K562 (cell line): ENCODE measurements at regions not wholly inside any gene's neighbourhood (a gene's known extent, or its start where the extent isn't known, plus 50 kb on each side); places are given as distances from the start of the nearest gene placed in this dataset.
"Not testable (repeated sequence)": the region's sequence is repeated elsewhere in the genome, so short reads cannot be mapped to it uniquely, and the experiment has no call there.

Experiments
- L3MBTL2 ChIP-seq: fragments of 450-650 bp; IDR thresholded peaks from 2 replicates; pipeline ENCODE4 v1.6.1; 2016; ENCODE audit warnings: mild to moderate bottlenecking, moderate library complexity
- MYC ChIP-seq, 2 experiments: fragments of 250-450 bp in 1 of 2; sonication (Bioruptor Pico) in 1 of 2; IDR thresholded peaks; 2 replicates each; pipeline versions ENCODE4 v1.5.1 to v1.6.1; 2012 to 2021; ENCODE audit warnings: low read depth in 2 of 2, borderline replicate concordance in 1 of 2, improper control_type of control experiment in 1 of 2, low read length in 1 of 2, mild to moderate bottlenecking in 1 of 2, moderate library complexity in 1 of 2
- NCOA2 ChIP-seq, 2 experiments: fragments of 450-650 bp; IDR thresholded peaks; 2 replicates each; pipeline ENCODE4 v1.6.1; 2018; ENCODE audit warnings: mild to moderate bottlenecking in 2 of 2, moderate library complexity in 1 of 2; ENCODE audit not compliant: partially characterized antibody in 2 of 2
- NONO ChIP-seq, 2 experiments: fragments of 200-400 bp in 1 of 2; fragments of 450-650 bp in 1 of 2; formaldehyde crosslinking in 1 of 2; IDR thresholded peaks; 2 replicates each; pipeline ENCODE4 v1.6.1; 2017; ENCODE audit warnings: low read depth in 2 of 2, mild to moderate bottlenecking in 2 of 2, moderate library complexity in 2 of 2, low read length in 1 of 2
- RAD21 ChIP-seq, 2 experiments: fragments of 250-450 bp in 1 of 2; fragments of 450-650 bp in 1 of 2; sonication (Bioruptor Pico) in 1 of 2; formaldehyde crosslinking in 1 of 2; IDR thresholded peaks in 1 of 2; conservative IDR thresholded peaks in 1 of 2; 2 replicates each; pipeline versions ENCODE4 v1.4.0 to v1.8.0; 2020 to 2022; ENCODE audit warnings: mild to moderate bottlenecking in 2 of 2, moderate library complexity in 1 of 2
- SMAD3 ChIP-seq: fragments of 450-650 bp; formaldehyde crosslinking; conservative IDR thresholded peaks from 2 replicates; pipeline ENCODE4 v1.4.0; 2020; ENCODE audit warnings: mild to moderate bottlenecking
- TEAD4 ChIP-seq, 2 experiments: sonication (generic) in 1 of 2; formaldehyde crosslinking in 1 of 2; IDR thresholded peaks; 2 replicates each; pipeline versions ENCODE4 v1.6.1 to v1.8.0; 2012 to 2022; ENCODE audit warnings: borderline replicate concordance in 1 of 2, inconsistent platforms in 1 of 2, low read length in 1 of 2, mild to moderate bottlenecking in 1 of 2, missing genetic modification reagents in 1 of 2
- ZNF134 ChIP-seq: fragments of 250-450 bp; sonication (Bioruptor Pico); conservative IDR thresholded peaks from 2 replicates; pipeline ENCODE4 v1.4.0; 2020
- ZNF41 ChIP-seq: fragments of 250-450 bp; sonication (Bioruptor Pico); conservative IDR thresholded peaks from 2 replicates; pipeline ENCODE4 v1.4.0; 2020; ENCODE audit warnings: mild to moderate bottlenecking
- ZNF589 ChIP-seq: fragments of 200-800 bp; sonication (Bioruptor generic); IDR thresholded peaks from 2 replicates; pipeline ENCODE4 v1.6.1; 2016; ENCODE audit warnings: low read depth, missing genetic modification characterization, missing compliant biosample characterization
- ZNF766 ChIP-seq: fragments of 200-800 bp; sonication (Bioruptor generic); conservative IDR thresholded peaks from 2 replicates; pipeline ENCODE4 v1.6.1; 2016; ENCODE audit warnings: missing genetic modification characterization, missing compliant biosample characterization
- TF ChIP-seq, protein P1 (sequence below): fragments of 450-650 bp; conservative IDR thresholded peaks from 2 replicates; pipeline ENCODE4 v1.6.1; 2016; ENCODE audit warnings: missing genetic modification characterization, low read depth, mild to moderate bottlenecking, missing compliant biosample characterization, moderate library complexity
- TF ChIP-seq, protein P2 (sequence below): sonication (generic); formaldehyde crosslinking; IDR thresholded peaks from 2 replicates; pipeline ENCODE4 v1.9.0; 2022; ENCODE audit warnings: mild to moderate bottlenecking, missing genetic modification reagents
- TF ChIP-seq, protein P3 (sequence below): sonication (generic); IDR thresholded peaks from 2 replicates; pipeline ENCODE4 v1.6.1; 2016
- TF ChIP-seq, protein P4 (sequence below): fragments of 450-650 bp; IDR thresholded peaks from 2 replicates; pipeline ENCODE4 v1.6.1; 2016
- TF ChIP-seq, protein P5 (sequence below), 2 experiments: fragments of 450-650 bp; IDR thresholded peaks; 2 replicates each; pipeline ENCODE4 v1.6.1; 2018; ENCODE audit warnings: mild to moderate bottlenecking in 2 of 2, low read depth in 1 of 2; ENCODE audit not compliant: partially characterized antibody in 2 of 2

DNA sequence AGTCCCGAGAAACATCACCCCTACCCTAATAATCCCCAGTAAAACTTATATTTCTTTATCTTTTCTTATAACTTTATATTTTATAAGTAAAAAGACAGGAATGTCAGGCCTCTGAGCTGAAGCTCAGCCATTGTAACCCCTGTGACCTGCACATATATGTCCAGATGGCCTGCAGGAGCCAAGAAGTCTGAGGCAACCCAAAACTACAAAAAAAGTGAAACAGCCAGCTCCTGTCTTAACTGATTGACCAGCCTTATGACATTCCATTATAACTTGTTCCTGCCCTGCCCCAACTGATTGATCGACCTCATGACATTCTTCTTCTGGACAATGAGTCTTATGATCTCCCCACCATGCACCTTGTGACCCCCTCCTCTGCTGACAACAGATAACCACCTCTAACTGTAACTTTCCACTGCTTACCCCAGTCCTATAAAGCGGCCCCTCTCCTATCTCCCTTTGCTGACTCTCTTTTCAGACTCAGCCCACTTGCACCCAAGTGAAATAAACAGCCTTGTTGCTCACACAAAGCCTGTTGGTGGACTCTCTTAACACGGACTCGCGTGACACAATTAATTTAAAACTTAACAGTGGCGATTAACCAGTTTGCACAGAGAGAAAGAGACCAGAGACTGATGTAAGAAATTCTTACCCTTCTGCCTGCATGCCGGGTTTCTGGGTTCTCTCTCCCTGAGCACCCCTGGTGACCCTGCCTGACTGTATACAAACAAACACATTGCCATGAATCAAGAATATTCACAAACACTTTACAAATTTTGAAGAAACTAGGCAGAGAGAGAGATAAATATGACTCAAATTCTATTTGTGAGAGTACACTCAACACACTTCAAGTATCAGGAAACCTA lies 1109.2 kb upstream of the TMEM132C start (continued):
- TF ChIP-seq, protein P1, sequence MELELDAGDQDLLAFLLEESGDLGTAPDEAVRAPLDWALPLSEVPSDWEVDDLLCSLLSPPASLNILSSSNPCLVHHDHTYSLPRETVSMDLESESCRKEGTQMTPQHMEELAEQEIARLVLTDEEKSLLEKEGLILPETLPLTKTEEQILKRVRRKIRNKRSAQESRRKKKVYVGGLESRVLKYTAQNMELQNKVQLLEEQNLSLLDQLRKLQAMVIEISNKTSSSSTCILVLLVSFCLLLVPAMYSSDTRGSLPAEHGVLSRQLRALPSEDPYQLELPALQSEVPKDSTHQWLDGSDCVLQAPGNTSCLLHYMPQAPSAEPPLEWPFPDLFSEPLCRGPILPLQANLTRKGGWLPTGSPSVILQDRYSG (tag) = 0 out of 2 replicates have a peak, but pooled peaks have one; percentile 44
- 0 out of 2 replicates have a peak, but pooled peaks have one; percentile 3 for TF ChIP-seq ZNF134 (CRISPR knock-in tag)
- 0 out of 2 replicates have a peak, but pooled peaks have one; percentile 26 for TF ChIP-seq MYC (IDR thresholded peaks at IDR 0.05; ENCODE audit: low read depth, low read length)
- TF ChIP-seq MYC (CRISPR knock-in tag; IDR thresholded peaks at IDR 0.05; ENCODE audit: borderline replicate concordance, low read depth); TEAD4 (CRISPR knock-in tag; IDR thresholded peaks at IDR 0.05; ENCODE audit: borderline replicate concordance): not testable (repeated sequence)
- TF ChIP-seq, protein P2, sequence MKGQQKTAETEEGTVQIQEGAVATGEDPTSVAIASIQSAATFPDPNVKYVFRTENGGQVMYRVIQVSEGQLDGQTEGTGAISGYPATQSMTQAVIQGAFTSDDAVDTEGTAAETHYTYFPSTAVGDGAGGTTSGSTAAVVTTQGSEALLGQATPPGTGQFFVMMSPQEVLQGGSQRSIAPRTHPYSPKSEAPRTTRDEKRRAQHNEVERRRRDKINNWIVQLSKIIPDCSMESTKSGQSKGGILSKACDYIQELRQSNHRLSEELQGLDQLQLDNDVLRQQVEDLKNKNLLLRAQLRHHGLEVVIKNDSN (CRISPR knock-in tag) = peak; percentile 27; the same call in 1 of the 2 replicates
- peak; percentile 68; the same call in 1 of the 2 replicates for TF ChIP-seq ZNF41
- TF ChIP-seq TEAD4 (IDR thresholded peaks at IDR 0.05; ENCODE audit: low read length) = peak; percentile 88
- peak; percentile 63; the same call in 1 of the 2 replicates for TF ChIP-seq SMAD3 (CRISPR knock-in tag)
- TF ChIP-seq, protein P3, sequence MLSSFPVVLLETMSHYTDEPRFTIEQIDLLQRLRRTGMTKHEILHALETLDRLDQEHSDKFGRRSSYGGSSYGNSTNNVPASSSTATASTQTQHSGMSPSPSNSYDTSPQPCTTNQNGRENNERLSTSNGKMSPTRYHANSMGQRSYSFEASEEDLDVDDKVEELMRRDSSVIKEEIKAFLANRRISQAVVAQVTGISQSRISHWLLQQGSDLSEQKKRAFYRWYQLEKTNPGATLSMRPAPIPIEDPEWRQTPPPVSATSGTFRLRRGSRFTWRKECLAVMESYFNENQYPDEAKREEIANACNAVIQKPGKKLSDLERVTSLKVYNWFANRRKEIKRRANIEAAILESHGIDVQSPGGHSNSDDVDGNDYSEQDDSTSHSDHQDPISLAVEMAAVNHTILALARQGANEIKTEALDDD = peak; percentile 89
- TF ChIP-seq ZNF589 (CRISPR knock-in tag) = peak; percentile 56; the same call in 1 of the 2 replicates
- peak; percentile 57 for TF ChIP-seq L3MBTL2
- TF ChIP-seq, protein P4, sequence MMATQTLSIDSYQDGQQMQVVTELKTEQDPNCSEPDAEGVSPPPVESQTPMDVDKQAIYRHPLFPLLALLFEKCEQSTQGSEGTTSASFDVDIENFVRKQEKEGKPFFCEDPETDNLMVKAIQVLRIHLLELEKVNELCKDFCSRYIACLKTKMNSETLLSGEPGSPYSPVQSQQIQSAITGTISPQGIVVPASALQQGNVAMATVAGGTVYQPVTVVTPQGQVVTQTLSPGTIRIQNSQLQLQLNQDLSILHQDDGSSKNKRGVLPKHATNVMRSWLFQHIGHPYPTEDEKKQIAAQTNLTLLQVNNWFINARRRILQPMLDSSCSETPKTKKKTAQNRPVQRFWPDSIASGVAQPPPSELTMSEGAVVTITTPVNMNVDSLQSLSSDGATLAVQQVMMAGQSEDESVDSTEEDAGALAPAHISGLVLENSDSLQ = peak; percentile 91
- peak; percentile 48; the same call in 1 of the 2 replicates for TF ChIP-seq ZNF766
- TF ChIP-seq, protein P5, sequence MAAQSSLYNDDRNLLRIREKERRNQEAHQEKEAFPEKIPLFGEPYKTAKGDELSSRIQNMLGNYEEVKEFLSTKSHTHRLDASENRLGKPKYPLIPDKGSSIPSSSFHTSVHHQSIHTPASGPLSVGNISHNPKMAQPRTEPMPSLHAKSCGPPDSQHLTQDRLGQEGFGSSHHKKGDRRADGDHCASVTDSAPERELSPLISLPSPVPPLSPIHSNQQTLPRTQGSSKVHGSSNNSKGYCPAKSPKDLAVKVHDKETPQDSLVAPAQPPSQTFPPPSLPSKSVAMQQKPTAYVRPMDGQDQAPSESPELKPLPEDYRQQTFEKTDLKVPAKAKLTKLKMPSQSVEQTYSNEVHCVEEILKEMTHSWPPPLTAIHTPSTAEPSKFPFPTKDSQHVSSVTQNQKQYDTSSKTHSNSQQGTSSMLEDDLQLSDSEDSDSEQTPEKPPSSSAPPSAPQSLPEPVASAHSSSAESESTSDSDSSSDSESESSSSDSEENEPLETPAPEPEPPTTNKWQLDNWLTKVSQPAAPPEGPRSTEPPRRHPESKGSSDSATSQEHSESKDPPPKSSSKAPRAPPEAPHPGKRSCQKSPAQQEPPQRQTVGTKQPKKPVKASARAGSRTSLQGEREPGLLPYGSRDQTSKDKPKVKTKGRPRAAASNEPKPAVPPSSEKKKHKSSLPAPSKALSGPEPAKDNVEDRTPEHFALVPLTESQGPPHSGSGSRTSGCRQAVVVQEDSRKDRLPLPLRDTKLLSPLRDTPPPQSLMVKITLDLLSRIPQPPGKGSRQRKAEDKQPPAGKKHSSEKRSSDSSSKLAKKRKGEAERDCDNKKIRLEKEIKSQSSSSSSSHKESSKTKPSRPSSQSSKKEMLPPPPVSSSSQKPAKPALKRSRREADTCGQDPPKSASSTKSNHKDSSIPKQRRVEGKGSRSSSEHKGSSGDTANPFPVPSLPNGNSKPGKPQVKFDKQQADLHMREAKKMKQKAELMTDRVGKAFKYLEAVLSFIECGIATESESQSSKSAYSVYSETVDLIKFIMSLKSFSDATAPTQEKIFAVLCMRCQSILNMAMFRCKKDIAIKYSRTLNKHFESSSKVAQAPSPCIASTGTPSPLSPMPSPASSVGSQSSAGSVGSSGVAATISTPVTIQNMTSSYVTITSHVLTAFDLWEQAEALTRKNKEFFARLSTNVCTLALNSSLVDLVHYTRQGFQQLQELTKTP (IDR thresholded peaks at IDR 0.05; ENCODE audit: low read depth in 1 of 2, partially characterized antibody in 2 of 2) = peak; percentile 78 to 92
- TF ChIP-seq NCOA2 (IDR thresholded peaks at IDR 0.05; ENCODE audit: partially characterized antibody in 2 of 2) = peak; percentile 86 to 87
- TF ChIP-seq RAD21 (CRISPR knock-in tag; conservative IDR thresholded peaks at IDR 0.05 in 1 of 2, IDR thresholded peaks at IDR 0.05 in 1 of 2) = 0 out of 4 replicates have a peak, but pooled peaks of 1 of the 2 experiments have one; percentile 4
- TF ChIP-seq NONO (IDR thresholded peaks at IDR 0.05; ENCODE audit: low read depth in 2 of 2, low read length in 1 of 2) = peak in 1 of 2 experiments; percentile 59; a peak in 1 of 4 replicates
